PFSK-1 (cell line): ENCODE measurements at regions not wholly inside any gene's neighbourhood (a gene's known extent, or its start where the extent isn't known, plus 50 kb on each side); places are given as distances from the start of the nearest gene placed in this dataset.

Experiments used
- FOXP2 ChIP-seq: optimal IDR thresholded peaks from 2 replicates; pipeline ENCODE3; 2011; ENCODE audit warnings: borderline replicate concordance, control low read depth, inconsistent platforms; ENCODE audit not compliant: insufficient read depth; ENCODE audit errors: extremely low read length, extremely low read depth
- POLR2AphosphoS5 ChIP-seq: IDR thresholded peaks from 2 replicates; pipeline ENCODE4 v1.6.1; 2012; ENCODE audit warnings: low read depth, mild to moderate bottlenecking, control low read depth, low read length, moderate library complexity
- REST ChIP-seq, 2 experiments: IDR thresholded peaks; 2 replicates each; pipeline versions ENCODE4 v1.6.1 to v1.8.0; 2011 to 2012; ENCODE audit warnings: low read depth in 2 of 2, low read length in 2 of 2, control low read depth in 1 of 2, inconsistent platforms in 1 of 2, mild to moderate bottlenecking in 1 of 2, moderate library complexity in 1 of 2; ENCODE audit not compliant: insufficient read depth in 1 of 2
- SIN3A ChIP-seq: IDR thresholded peaks from 2 replicates; pipeline ENCODE4 v1.6.1; 2012; ENCODE audit warnings: mild to moderate bottlenecking, low read length, moderate library complexity, borderline replicate concordance; ENCODE audit not compliant: insufficient read depth
- TAF1 ChIP-seq: IDR thresholded peaks from 2 replicates; pipeline ENCODE4 v1.6.1; 2012; ENCODE audit warnings: low read length, control low read depth, borderline replicate concordance; ENCODE audit not compliant: insufficient read depth

DNA sequence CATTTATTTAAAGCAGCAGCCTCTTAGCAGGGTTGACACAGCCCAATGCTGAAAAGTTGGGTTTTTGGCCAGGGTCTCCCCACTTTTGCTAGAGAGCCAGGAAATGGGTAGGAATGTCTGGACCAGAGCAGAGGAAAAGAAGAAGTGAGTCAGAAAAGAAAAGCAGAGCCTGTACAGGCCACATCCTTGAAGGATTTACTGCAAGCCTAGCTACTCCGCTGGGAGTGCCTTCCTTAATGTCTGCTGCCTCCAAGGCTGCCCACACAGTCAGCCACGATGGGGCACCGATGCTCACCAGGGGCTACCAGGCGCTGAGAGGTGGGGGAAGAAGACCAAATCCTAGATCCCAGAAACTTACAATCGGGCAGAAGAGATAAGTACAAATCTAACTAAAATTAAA is 139.2 kb downstream of the C12orf75 start:
- no peak for TF ChIP-seq REST (IDR thresholded peaks at IDR 0.05; ENCODE audit: insufficient read depth in 1 of 2, low read depth in 2 of 2, low read length in 2 of 2)
- TF ChIP-seq FOXP2: no peak
- no peak for TF ChIP-seq TAF1
- TF ChIP-seq POLR2AphosphoS5: no peak
- TF ChIP-seq SIN3A: no peak

- TF ChIP-seq TAF1 (no peak), SIN3A (no peak), POLR2AphosphoS5 (no peak), REST (IDR thresholded peaks at IDR 0.05; ENCODE audit: insufficient read depth in 1 of 2, low read depth in 2 of 2, low read length in 2 of 2) (no peak), FOXP2 (no peak)
These were observed 139.6 kb downstream of the C12orf75 start for GRCh38 chr12:105470102-105470501.

DNA sequence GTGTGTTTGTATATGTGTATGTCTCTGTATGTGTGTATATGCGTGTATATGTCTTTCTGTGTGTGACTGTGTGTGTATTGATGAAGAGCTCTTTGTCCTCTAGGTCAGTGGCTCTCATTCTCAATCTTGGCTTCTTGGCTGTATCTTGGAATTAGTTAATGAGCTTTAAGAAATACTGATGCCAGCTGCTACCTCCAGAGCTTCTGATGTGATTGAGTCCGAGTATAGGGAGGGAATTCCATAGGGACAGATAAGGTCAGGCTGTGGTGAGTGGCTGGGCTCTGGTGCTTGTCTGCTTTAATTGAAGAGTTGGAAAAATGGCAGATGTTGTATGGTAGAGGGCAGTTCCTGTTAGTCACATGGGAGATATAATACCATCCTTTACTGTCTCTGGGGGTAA is 140.1 kb downstream of the C12orf75 start:
- no peak for TF ChIP-seq SIN3A
- TF ChIP-seq TAF1: no peak
- TF ChIP-seq FOXP2: no peak
- no peak for TF ChIP-seq REST (IDR thresholded peaks at IDR 0.05; ENCODE audit: insufficient read depth in 1 of 2, low read depth in 2 of 2, low read length in 2 of 2)
- TF ChIP-seq POLR2AphosphoS5: no peak

- TF ChIP-seq SIN3A (no peak), TAF1 (no peak), POLR2AphosphoS5 (no peak), FOXP2 (no peak)
These were observed 144.2 kb downstream of the C12orf75 start for GRCh38 chr12:105474672-105475071.

DNA sequence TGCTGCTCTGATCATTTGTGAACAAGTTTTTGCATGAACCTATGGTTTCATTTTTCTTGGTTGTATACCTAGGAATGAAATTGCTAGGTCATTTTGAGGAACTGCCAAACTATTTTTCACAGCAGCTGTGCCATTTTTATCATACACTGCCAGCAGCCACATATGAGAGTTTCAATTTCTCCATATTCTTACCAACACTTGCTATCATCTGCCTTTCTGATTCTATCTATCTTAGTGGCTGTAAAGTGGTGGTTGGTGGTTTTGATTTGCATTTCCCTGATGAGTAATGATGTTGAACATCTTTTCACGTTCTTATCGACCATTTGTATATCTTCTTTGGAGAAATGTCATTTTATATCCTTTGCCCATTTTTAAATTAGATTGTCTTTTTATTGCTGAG is 146.1 kb downstream of the C12orf75 start:
- no peak for TF ChIP-seq POLR2AphosphoS5
- no peak for TF ChIP-seq SIN3A
- no peak for TF ChIP-seq FOXP2
- no peak for TF ChIP-seq REST (IDR thresholded peaks at IDR 0.05; ENCODE audit: insufficient read depth in 1 of 2, low read depth in 2 of 2, low read length in 2 of 2)
- TF ChIP-seq TAF1: no peak
